ENCODE measurements at regions not wholly inside any gene's neighbourhood (a gene's known extent, or its start where the extent isn't known, plus 50 kb on each side); places are given as distances from the start of the nearest gene placed in this dataset.

- DNase-seq, result no peak
Measured at GRCh38 chr4:177574446-177574845, 132.2 kb upstream of the AGA start.

- DNase-seq, result no peak
Measured at GRCh38 chr4:177579649-177580048, 137.4 kb upstream of the AGA start.

GRCh38 chr4:177582992-177583391, 140.8 kb upstream of the AGA start:
- DNase-seq, result no peak

- no peak for DNase-seq
Measured at GRCh38 chr4:177587989-177588388, 145.8 kb upstream of the AGA start.

GRCh38 chr4:177595386-177595785, 153.1 kb upstream of the AGA start:
- no peak for DNase-seq

GRCh38 chr4:177596035-177596434, 153.8 kb upstream of the AGA start:
- DNase-seq, result peak; percentile 76

- DNase-seq, result no peak
Measured at GRCh38 chr4:177596991-177597390, 154.8 kb upstream of the AGA start.

GRCh38 chr4:177605252-177605651, 163.0 kb upstream of the AGA start:
- DNase-seq, result no peak

- no peak for DNase-seq
Measured at GRCh38 chr4:177607111-177607573, 164.9 kb upstream of the AGA start.

GRCh38 chr4:177611974-177612664, 169.9 kb upstream of the AGA start:
- no peak for DNase-seq

- no peak for DNase-seq
Measured at GRCh38 chr4:177612684-177613083, 170.4 kb upstream of the AGA start.

- no peak for DNase-seq
Measured at GRCh38 chr4:177632481-177632880, 190.2 kb upstream of the AGA start.

- no peak for DNase-seq
Measured at GRCh38 chr4:177638871-177639270, 196.6 kb upstream of the AGA start.

- DNase-seq, result no peak
Measured at GRCh38 chr4:177640864-177641263, 198.6 kb upstream of the AGA start.

- DNase-seq, result no peak
Measured at GRCh38 chr4:177660223-177660622, 218.0 kb upstream of the AGA start.

GRCh38 chr4:177667687-177668086, 225.4 kb upstream of the AGA start:
- DNase-seq, result no peak

- DNase-seq, result peak; percentile 2
Measured at GRCh38 chr4:177671387-177671786, 229.2 kb upstream of the AGA start.

GRCh38 chr4:177671845-177672244, 229.6 kb upstream of the AGA start:
- DNase-seq, result no peak

- DNase-seq, result no peak
Measured at GRCh38 chr4:177673985-177674489, 231.8 kb upstream of the AGA start.

- DNase-seq, result no peak
Measured at GRCh38 chr4:177680308-177680707, 238.1 kb upstream of the AGA start.

- no peak for DNase-seq
Measured at GRCh38 chr4:177681902-177682301, 239.7 kb upstream of the AGA start.

GRCh38 chr4:177687117-177687516, 244.9 kb upstream of the AGA start:
- no peak for DNase-seq

- DNase-seq, result no peak
Measured at GRCh38 chr4:177692907-177693306, 250.7 kb upstream of the AGA start.

- DNase-seq, result no peak
Measured at GRCh38 chr4:177696438-177696966, 254.3 kb upstream of the AGA start.
